ENCODE measurements at regions not wholly inside any gene's neighbourhood (a gene's known extent, or its start where the extent isn't known, plus 50 kb on each side); places are given as distances from the start of the nearest gene placed in this dataset.

- no peak for TF ChIP-seq CTCF (conservative IDR thresholded peaks at IDR 0.05 in 1 of 2, IDR thresholded peaks at IDR 0.05 in 1 of 2; ENCODE audit: extremely low read depth in 1 of 2, insufficient read depth in 1 of 2, low read depth in 1 of 2, low read length in 2 of 2)
- TF ChIP-seq EZH2 (IDR thresholded peaks at IDR 0.05; ENCODE audit: borderline replicate concordance, low read length): no peak
Observed at GRCh38 chr13:53207556-53207955, 178.9 kb downstream of the OLFM4 start.
